ENCODE measurements at regions not wholly inside any gene's neighbourhood (a gene's known extent, or its start where the extent isn't known, plus 50 kb on each side); places are given as distances from the start of the nearest gene placed in this dataset.

- Mint-ChIP-seq H3K4me1 (peaks cover 34% of the 10 kb centered on the region), H3K9me3 (peaks cover 0 to 1% (median 0%) of the 10 kb centered on the region in 7 donors), H3K27me3 (ENCODE audit: low read depth in 3 of 3) (peaks cover 0 to 4% (median 0%) of the 10 kb centered on the region in 3 donors), H3K27ac (peak overlapping the region in 2 of 7 donors; percentile 6 to 42), H3K36me3 (no peaks in the 10 kb centered on the region), H3K4me3 (peak overlapping the region; percentile 24 to 63)
- H3K27me3 ChIP-seq (ENCODE audit: control insufficient read depth in 2 of 2, insufficient read depth in 2 of 2, low read length in 2 of 2) = no peaks in the 10 kb centered on the region
- peaks cover 24 to 31% of the 10 kb centered on the region in 2 donors for H3K4me1 ChIP-seq (ENCODE audit: control insufficient read depth in 1 of 2, insufficient read depth in 2 of 2, low read length in 2 of 2)
- peak overlapping the region; percentile 5 for H3K4me2 ChIP-seq (replicated peaks; ENCODE audit: extremely low read depth, low read length, poor library complexity, severe bottlenecking)
- peak overlapping the region in 1 of 3 experiments; percentile 22 for H3K4me3 ChIP-seq (replicated peaks in 1 of 3; ENCODE audit: low read depth in 2 of 3, low read length in 3 of 3)
- H3K36me3 ChIP-seq (replicated peaks in 1 of 2; ENCODE audit: control insufficient read depth in 1 of 2, insufficient read depth in 2 of 2, low read length in 2 of 2) = no peaks in the 10 kb centered on the region
- H3K9ac ChIP-seq (ENCODE audit: insufficient read depth, low read length, poor library complexity, severe bottlenecking) = peak overlapping the region; percentile 6
- WGBS (ENCODE audit: insufficient coverage) = 47% methylated on average over 10 of the region's 15 CpGs
- peak in 2 of 3 donors; percentile 3 to 39 for DNase-seq
- H3K9me3 ChIP-seq (replicated peaks in 1 of 2; ENCODE audit: control insufficient read depth in 1 of 2, insufficient read depth in 1 of 2, low read length in 2 of 2) = no peaks in the 10 kb centered on the region
- TF ChIP-seq, protein P1, sequence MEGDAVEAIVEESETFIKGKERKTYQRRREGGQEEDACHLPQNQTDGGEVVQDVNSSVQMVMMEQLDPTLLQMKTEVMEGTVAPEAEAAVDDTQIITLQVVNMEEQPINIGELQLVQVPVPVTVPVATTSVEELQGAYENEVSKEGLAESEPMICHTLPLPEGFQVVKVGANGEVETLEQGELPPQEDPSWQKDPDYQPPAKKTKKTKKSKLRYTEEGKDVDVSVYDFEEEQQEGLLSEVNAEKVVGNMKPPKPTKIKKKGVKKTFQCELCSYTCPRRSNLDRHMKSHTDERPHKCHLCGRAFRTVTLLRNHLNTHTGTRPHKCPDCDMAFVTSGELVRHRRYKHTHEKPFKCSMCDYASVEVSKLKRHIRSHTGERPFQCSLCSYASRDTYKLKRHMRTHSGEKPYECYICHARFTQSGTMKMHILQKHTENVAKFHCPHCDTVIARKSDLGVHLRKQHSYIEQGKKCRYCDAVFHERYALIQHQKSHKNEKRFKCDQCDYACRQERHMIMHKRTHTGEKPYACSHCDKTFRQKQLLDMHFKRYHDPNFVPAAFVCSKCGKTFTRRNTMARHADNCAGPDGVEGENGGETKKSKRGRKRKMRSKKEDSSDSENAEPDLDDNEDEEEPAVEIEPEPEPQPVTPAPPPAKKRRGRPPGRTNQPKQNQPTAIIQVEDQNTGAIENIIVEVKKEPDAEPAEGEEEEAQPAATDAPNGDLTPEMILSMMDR (IDR thresholded peaks at IDR 0.05) = no peak
- intact Hi-C loops (cut with micrococcal nuclease) = loop anchor here (2.0 to 10.0 kb wide), 2 partner anchors 300 to 992 kb away; no protein-coding TSS in a partner anchor
- no peaks in the 10 kb centered on the region for H3K79me2 ChIP-seq (ENCODE audit: insufficient read depth, low read length)
- H4K20me1 ChIP-seq (ENCODE audit: insufficient read depth, low read length) = no peaks in the 10 kb centered on the region
- peak overlapping the region; percentile 98 for H2AFZ ChIP-seq (ENCODE audit: insufficient read depth, low read depth, low read length, poor library complexity, severe bottlenecking)
- H3K27ac ChIP-seq (ENCODE audit: low read depth in 1 of 2, low read length in 2 of 2) = no peak overlapping the region
Measured at GRCh38 chr10:30782537-30783461, 153.2 kb upstream of the LYZL2 start.

GRCh38 chr10:30782157-30782536 lies 152.6 kb upstream of the LYZL2 start:
- Histone ChIP-seq H3K79me2 (ENCODE audit: insufficient read depth, low read length) (no peaks in the 10 kb centered on the region), H3K4me2 (replicated peaks; ENCODE audit: extremely low read depth, low read length, poor library complexity, severe bottlenecking) (no peak overlapping the region), H3K36me3 (replicated peaks in 1 of 2; ENCODE audit: control insufficient read depth in 1 of 2, insufficient read depth in 2 of 2, low read length in 2 of 2) (no peaks in the 10 kb centered on the region), H3K9ac (ENCODE audit: insufficient read depth, low read length, poor library complexity, severe bottlenecking) (no peak overlapping the region), H3K4me1 (ENCODE audit: control insufficient read depth in 1 of 2, insufficient read depth in 2 of 2, low read length in 2 of 2) (peaks cover 24 to 31% of the 10 kb centered on the region in 2 donors), H3K9me3 (replicated peaks in 1 of 2; ENCODE audit: control insufficient read depth in 1 of 2, insufficient read depth in 1 of 2, low read length in 2 of 2) (no peaks in the 10 kb centered on the region), H3K27ac (ENCODE audit: low read depth in 1 of 2, low read length in 2 of 2) (no peak overlapping the region), H4K20me1 (ENCODE audit: insufficient read depth, low read length) (no peaks in the 10 kb centered on the region), H3K4me3 (replicated peaks in 1 of 3; ENCODE audit: low read depth in 2 of 3, low read length in 3 of 3) (no peak overlapping the region), H3K27me3 (ENCODE audit: control insufficient read depth in 2 of 2, insufficient read depth in 2 of 2, low read length in 2 of 2) (no peaks in the 10 kb centered on the region), H2AFZ (ENCODE audit: insufficient read depth, low read depth, low read length, poor library complexity, severe bottlenecking) (peak overlapping the region; percentile 37)
- DNase-seq = no peak
- Mint-ChIP-seq H3K4me1 (peaks cover 34% of the 10 kb centered on the region), H3K9me3 (peaks cover 0 to 1% (median 0%) of the 10 kb centered on the region in 7 donors), H3K27ac (peak overlapping the region in 1 of 7 donors; percentile 57), H3K27me3 (ENCODE audit: low read depth in 3 of 3) (peaks cover 0 to 4% (median 0%) of the 10 kb centered on the region in 3 donors), H3K4me3 (no peak overlapping the region), H3K36me3 (no peaks in the 10 kb centered on the region)
- intact Hi-C loops (cut with micrococcal nuclease) = loop anchor here (2.0 to 10.0 kb wide), 2 partner anchors 301 to 993 kb away; no protein-coding TSS in a partner anchor
- WGBS (ENCODE audit: insufficient coverage) = 92% methylated on average over 2 of the region's 7 CpGs
- TF ChIP-seq, protein P1 (IDR thresholded peaks at IDR 0.05) = no peak

All from CD14-positive monocyte (primary cell).